ENCODE measurements at regions not wholly inside any gene's neighbourhood (a gene's known extent, or its start where the extent isn't known, plus 50 kb on each side); places are given as distances from the start of the nearest gene placed in this dataset.

DNA sequence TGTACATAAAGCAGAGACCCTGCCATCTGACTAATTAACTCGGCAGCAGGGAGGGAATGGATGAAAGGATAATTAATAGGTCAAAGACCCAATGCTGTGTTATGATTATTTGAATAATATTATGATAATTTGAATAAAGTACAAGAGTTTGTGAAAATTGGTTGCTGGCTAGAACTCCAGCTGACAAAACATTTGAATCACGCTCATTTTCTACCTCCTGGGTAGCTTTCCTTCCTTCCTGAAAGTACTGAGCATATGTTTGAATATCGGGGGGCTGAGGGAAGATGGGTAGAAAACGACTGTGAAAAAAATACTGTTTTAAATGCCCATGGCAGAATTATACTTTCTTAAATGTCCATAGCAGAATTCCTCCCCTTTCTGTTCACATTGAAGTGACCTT is 243.6 kb upstream of the RBMS1 start:
- ChIA-PET CTCF (interaction anchor here (1.4 kb wide), 1 partner anchor 8 kb away, joined by 3 read pairs; no protein-coding TSS in a partner anchor), POLR2A (no interaction called here)
- H3K9me3 ChIP-seq (ENCODE audit: control insufficient read depth in 1 of 2, insufficient read depth in 1 of 2, low read length in 2 of 2) = no peaks in the 10 kb centered on the region
- intact Hi-C loops (cut with DNase I, micrococcal nuclease) = no loop called here
- H3K36me3 ChIP-seq (ENCODE audit: insufficient read depth, low read length) = no peaks in the 10 kb centered on the region
- no peak for ATAC-seq (ENCODE audit: poor library complexity)
- no peaks in the 10 kb centered on the region for H3K27me3 ChIP-seq (ENCODE audit: control insufficient read depth in 1 of 2, insufficient read depth in 2 of 2, low read length in 2 of 2)
- no peak overlapping the region for H3K4me3 ChIP-seq (ENCODE audit: low read length)
- TF ChIP-seq, protein P1, sequence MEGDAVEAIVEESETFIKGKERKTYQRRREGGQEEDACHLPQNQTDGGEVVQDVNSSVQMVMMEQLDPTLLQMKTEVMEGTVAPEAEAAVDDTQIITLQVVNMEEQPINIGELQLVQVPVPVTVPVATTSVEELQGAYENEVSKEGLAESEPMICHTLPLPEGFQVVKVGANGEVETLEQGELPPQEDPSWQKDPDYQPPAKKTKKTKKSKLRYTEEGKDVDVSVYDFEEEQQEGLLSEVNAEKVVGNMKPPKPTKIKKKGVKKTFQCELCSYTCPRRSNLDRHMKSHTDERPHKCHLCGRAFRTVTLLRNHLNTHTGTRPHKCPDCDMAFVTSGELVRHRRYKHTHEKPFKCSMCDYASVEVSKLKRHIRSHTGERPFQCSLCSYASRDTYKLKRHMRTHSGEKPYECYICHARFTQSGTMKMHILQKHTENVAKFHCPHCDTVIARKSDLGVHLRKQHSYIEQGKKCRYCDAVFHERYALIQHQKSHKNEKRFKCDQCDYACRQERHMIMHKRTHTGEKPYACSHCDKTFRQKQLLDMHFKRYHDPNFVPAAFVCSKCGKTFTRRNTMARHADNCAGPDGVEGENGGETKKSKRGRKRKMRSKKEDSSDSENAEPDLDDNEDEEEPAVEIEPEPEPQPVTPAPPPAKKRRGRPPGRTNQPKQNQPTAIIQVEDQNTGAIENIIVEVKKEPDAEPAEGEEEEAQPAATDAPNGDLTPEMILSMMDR (IDR thresholded peaks at IDR 0.05) = no peak
- no peak overlapping the region for H3K27ac Mint-ChIP-seq
- H3K27me3 Mint-ChIP-seq = no peaks in the 10 kb centered on the region
- no peaks in the 10 kb centered on the region for H3K4me1 Mint-ChIP-seq (ENCODE audit: low read depth)
- H3K36me3 Mint-ChIP-seq (ENCODE audit: low read depth) = no peaks in the 10 kb centered on the region
- H3K4me1 ChIP-seq (ENCODE audit: insufficient read depth, low read length) = no peaks in the 10 kb centered on the region
- no peak overlapping the region for H3K27ac ChIP-seq (ENCODE audit: low read depth in 1 of 2, low read length in 2 of 2)
- no peak overlapping the region for H3K4me3 Mint-ChIP-seq
- no peak for DNase-seq
- H3K9me3 Mint-ChIP-seq = no peaks in the 10 kb centered on the region

DNA sequence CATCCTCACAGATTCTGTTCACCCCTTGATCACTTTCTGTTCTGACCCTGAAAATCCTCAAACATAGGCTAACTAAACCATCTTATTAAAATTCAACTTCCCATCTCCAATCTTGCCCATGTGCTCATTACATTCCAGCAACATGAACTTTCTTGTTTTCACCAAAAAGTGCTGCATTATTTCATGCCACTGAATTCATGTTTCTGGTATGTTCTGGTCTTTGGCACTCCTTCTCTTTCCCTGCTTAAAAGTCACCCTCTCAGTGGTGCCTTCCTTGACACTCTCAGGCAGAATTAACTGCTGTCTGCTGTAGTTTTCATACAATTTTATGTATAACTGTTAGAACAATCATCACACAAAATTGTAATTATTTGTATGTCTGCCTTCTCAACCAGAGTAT is 247.7 kb upstream of the RBMS1 start:
- intact Hi-C loops (cut with DNase I, micrococcal nuclease) = no loop called here
- no peaks in the 10 kb centered on the region for H3K4me1 ChIP-seq (ENCODE audit: insufficient read depth, low read length)
- H3K4me3 ChIP-seq (ENCODE audit: low read length) = no peak overlapping the region
- Mint-ChIP-seq H3K4me3 (no peak overlapping the region), H3K9me3 (no peaks in the 10 kb centered on the region), H3K27me3 (no peaks in the 10 kb centered on the region), H3K4me1 (ENCODE audit: low read depth) (no peaks in the 10 kb centered on the region), H3K27ac (no peak overlapping the region), H3K36me3 (ENCODE audit: low read depth) (no peaks in the 10 kb centered on the region)
- no peak overlapping the region for H3K27ac ChIP-seq (ENCODE audit: low read depth in 1 of 2, low read length in 2 of 2)
- H3K9me3 ChIP-seq (ENCODE audit: control insufficient read depth in 1 of 2, insufficient read depth in 1 of 2, low read length in 2 of 2) = no peaks in the 10 kb centered on the region
- no peak for DNase-seq
- no peaks in the 10 kb centered on the region for H3K27me3 ChIP-seq (ENCODE audit: control insufficient read depth in 1 of 2, insufficient read depth in 2 of 2, low read length in 2 of 2)
- ChIA-PET POLR2A (no interaction called here), CTCF (no interaction called here)
- TF ChIP-seq, protein P1 (IDR thresholded peaks at IDR 0.05) = no peak
- H3K36me3 ChIP-seq (ENCODE audit: insufficient read depth, low read length) = no peaks in the 10 kb centered on the region
- ATAC-seq (ENCODE audit: poor library complexity) = no peak

DNA sequence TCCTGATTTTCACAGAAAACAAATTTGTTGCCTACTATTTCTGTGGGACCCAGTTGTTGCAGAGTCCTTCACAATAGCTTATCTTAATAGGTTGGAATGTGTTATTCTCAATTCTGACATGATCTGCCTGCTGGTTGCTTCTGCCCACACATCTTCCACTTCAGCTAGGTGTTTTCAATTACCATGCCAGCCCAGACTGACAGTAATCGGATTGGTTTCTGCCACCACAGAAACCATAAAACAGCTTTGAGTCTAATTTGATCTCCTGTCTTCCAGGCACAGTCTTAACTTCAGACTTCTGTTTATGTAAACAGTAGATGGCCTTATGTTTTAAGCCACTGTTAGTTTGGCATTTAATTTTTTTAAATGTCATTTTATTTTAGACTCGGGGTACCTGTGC is 248.2 kb upstream of the RBMS1 start:
- no peaks in the 10 kb centered on the region for H3K27me3 Mint-ChIP-seq
- H3K9me3 ChIP-seq (ENCODE audit: control insufficient read depth in 1 of 2, insufficient read depth in 1 of 2, low read length in 2 of 2) = no peaks in the 10 kb centered on the region
- DNase-seq (no peak), ATAC-seq (ENCODE audit: poor library complexity) (no peak)
- H3K4me3 ChIP-seq (ENCODE audit: low read length) = no peak overlapping the region
- ChIA-PET CTCF (no interaction called here), POLR2A (no interaction called here)
- H3K4me3 Mint-ChIP-seq = no peak overlapping the region
- no peaks in the 10 kb centered on the region for H3K27me3 ChIP-seq (ENCODE audit: control insufficient read depth in 1 of 2, insufficient read depth in 2 of 2, low read length in 2 of 2)
- H3K27ac ChIP-seq (ENCODE audit: low read depth in 1 of 2, low read length in 2 of 2) = no peak overlapping the region
- no peaks in the 10 kb centered on the region for H3K4me1 Mint-ChIP-seq (ENCODE audit: low read depth)
- TF ChIP-seq, protein P1 (IDR thresholded peaks at IDR 0.05) = no peak
- H3K9me3 Mint-ChIP-seq = no peaks in the 10 kb centered on the region
- H3K27ac Mint-ChIP-seq = no peak overlapping the region
- no peaks in the 10 kb centered on the region for H3K36me3 Mint-ChIP-seq (ENCODE audit: low read depth)
- H3K4me1 ChIP-seq (ENCODE audit: insufficient read depth, low read length) = no peaks in the 10 kb centered on the region
- intact Hi-C loops (cut with DNase I, micrococcal nuclease) = no loop called here
- H3K36me3 ChIP-seq (ENCODE audit: insufficient read depth, low read length) = no peaks in the 10 kb centered on the region
